OCI-LY7 (cell line): ENCODE measurements at regions not wholly inside any gene's neighbourhood (a gene's known extent, or its start where the extent isn't known, plus 50 kb on each side); places are given as distances from the start of the nearest gene placed in this dataset.

ENCODE experiments used
- BruUV-seq: library from RNA; stranded (reverse); fragments of 400-500 nt; replicated peaks from 2 replicates; lab custom pipeline; 2021; lab: Mats Ljungman, UMichigan
- CTCF ChIA-PET: fragments of 300-600 bp; sonication (Branson Sonifier 250); formaldehyde crosslinking; loops from one replicate; lab custom pipeline; 2022; ENCODE audit warnings: antibody characterized with exemption; ENCODE audit not compliant: unreplicated experiment; lab: Charles Lee
- POLR2A ChIA-PET: fragments of 300-600 bp; sonication (Branson Sonifier 250); formaldehyde crosslinking; loops from one replicate; lab custom pipeline; 2022; ENCODE audit warnings: antibody characterized with exemption; lab: Charles Lee
- DNase-seq: peaks from one replicate; pipeline ENCODE4 v3.0.0-alpha.2; 2015; ENCODE audit warnings: low spot score
- H2AFZ ChIP-seq: fragments of 200-600 bp; sonication (generic), shearing (Covaris generic); 2 replicates; pipeline ENCODE4 v1.6.1; 2014; ENCODE audit warnings: mild to moderate bottlenecking, antibody characterized with exemption, low read length, moderate library complexity
- H3K27ac ChIP-seq: fragments of 200-600 bp; sonication (generic); 2 replicates; pipeline ENCODE4 v1.5.1; 2014; ENCODE audit warnings: mixed run types, low read depth, mild to moderate bottlenecking, moderate library complexity, low read length, inconsistent platforms; ENCODE audit not compliant: poor library complexity, severe bottlenecking
- H3K36me3 ChIP-seq: fragments of 200-600 bp; sonication (generic); 2 replicates; pipeline ENCODE4 v1.6.1; 2014; ENCODE audit warnings: mild to moderate bottlenecking, antibody characterized with exemption, low read length, moderate library complexity, mixed read lengths; ENCODE audit not compliant: insufficient read depth
- H3K4me1 ChIP-seq: fragments of 200-600 bp; sonication (generic); 2 replicates; pipeline ENCODE4 v1.5.1; 2014; ENCODE audit warnings: mild to moderate bottlenecking, low read length; ENCODE audit not compliant: insufficient read depth, poor library complexity, severe bottlenecking
- H3K4me2 ChIP-seq: fragments of 200-600 bp; sonication (generic); 2 replicates; pipeline ENCODE4 v1.6.1; 2014; ENCODE audit warnings: mild to moderate bottlenecking, low read length
- H3K4me3 ChIP-seq: fragments of 200-600 bp; sonication (generic); 2 replicates; pipeline ENCODE4 v1.5.1; 2014; ENCODE audit warnings: mild to moderate bottlenecking, low read depth, low read length; ENCODE audit not compliant: poor library complexity, severe bottlenecking
- H3K79me2 ChIP-seq: fragments of 200-600 bp; sonication (generic); 2 replicates; pipeline ENCODE4 v1.6.1; 2016; ENCODE audit warnings: low read depth, mild to moderate bottlenecking, low read length, moderate library complexity, mixed read lengths; ENCODE audit not compliant: insufficient read depth
- H3K9me2 ChIP-seq: fragments of 200-600 bp; sonication (generic); 2 replicates; pipeline ENCODE4 v1.6.1; 2016; ENCODE audit warnings: mild to moderate bottlenecking, low read length, mixed read lengths; ENCODE audit not compliant: insufficient read depth
- H3K9me3 ChIP-seq: fragments of 200-600 bp; sonication (generic); 2 replicates; pipeline ENCODE4 v1.6.1; 2014; ENCODE audit warnings: mild to moderate bottlenecking, mixed run types, low read length, mixed read lengths
- H4K20me1 ChIP-seq: fragments of 200-600 bp; sonication (generic); 2 replicates; pipeline ENCODE4 v1.6.1; 2014; ENCODE audit warnings: mild to moderate bottlenecking, antibody characterized with exemption, low read length, moderate library complexity, mixed read lengths; ENCODE audit not compliant: insufficient read depth
- CTCF ChIP-seq: fragments of 200-600 bp; sonication (generic); conservative IDR thresholded peaks from 2 replicates; pipeline ENCODE4 v1.5.1; 2014; ENCODE audit warnings: mild to moderate bottlenecking, antibody characterized with exemption, low read length, moderate library complexity, mixed read lengths
- EZH2phosphoT487 ChIP-seq: fragments of 200-600 bp; sonication (generic); IDR thresholded peaks from 2 replicates; pipeline ENCODE4 v1.6.1; 2018; ENCODE audit warnings: low read depth, borderline replicate concordance, mild to moderate bottlenecking, mixed run types, antibody characterized with exemption, low read length, moderate library complexity, mixed read lengths
- intact Hi-C: fragments of 100-400 bp; cut with micrococcal nuclease; formaldehyde crosslinking; loops from one replicate; pipeline ENCODE4 v1.10.0; 2022; ENCODE audit not compliant: unreplicated experiment

- no peaks in the 10 kb centered on the region for H3K4me1 ChIP-seq
- no TSS peak for BruUV-seq
- DNase-seq: no peak
- H3K9me2 ChIP-seq: no peaks in the 10 kb centered on the region
- no peak for TF ChIP-seq CTCF
- TF ChIP-seq EZH2phosphoT487: no peak
- peaks cover 15% of the 10 kb centered on the region; the same call in 1 of the 2 replicates for H3K9me3 ChIP-seq
- H3K27ac ChIP-seq: no peak overlapping the region
- H3K79me2 ChIP-seq: no peaks in the 10 kb centered on the region
- CTCF ChIA-PET: no interaction called here
- no peak overlapping the region for H2AFZ ChIP-seq
- H3K4me3 ChIP-seq: no peak overlapping the region
- no peaks in the 10 kb centered on the region for H4K20me1 ChIP-seq
- POLR2A ChIA-PET: no interaction called here
- H3K36me3 ChIP-seq: no peaks in the 10 kb centered on the region
- intact Hi-C loops: no loop called here
- no peak overlapping the region for H3K4me2 ChIP-seq
Measured at GRCh38 chr1:5254975-5255374, 600.6 kb downstream of the AJAP1 start.

- BruUV-seq: no TSS peak
- ChIA-PET CTCF (no interaction called here), POLR2A (interaction anchor here (1.1 kb wide), 1 partner anchor 15 kb away, joined by 4 read pairs; no protein-coding TSS in a partner anchor)
- Histone ChIP-seq H3K36me3 (no peaks in the 10 kb centered on the region), H3K4me2 (no peak overlapping the region), H2AFZ (no peak overlapping the region), H3K27ac (no peak overlapping the region), H3K4me3 (no peak overlapping the region), H3K79me2 (no peaks in the 10 kb centered on the region), H4K20me1 (no peaks in the 10 kb centered on the region), H3K4me1 (no peaks in the 10 kb centered on the region), H3K9me2 (no peaks in the 10 kb centered on the region), H3K9me3 (peaks cover 13% of the 10 kb centered on the region; the same call in 1 of the 2 replicates)
- no peak for TF ChIP-seq CTCF
- TF ChIP-seq EZH2phosphoT487: no peak
- intact Hi-C loops: no loop called here
- no peak for DNase-seq
Measured at GRCh38 chr1:5254131-5254725, 599.8 kb downstream of the AJAP1 start.

GRCh38 chr1:5253036-5253435 is 598.6 kb downstream of the AJAP1 start:
- no peak for TF ChIP-seq CTCF
- TF ChIP-seq EZH2phosphoT487: no peak
- no peak overlapping the region for H3K4me2 ChIP-seq
- no peak for DNase-seq
- no peaks in the 10 kb centered on the region for H3K4me1 ChIP-seq
- CTCF ChIA-PET: no interaction called here
- H3K27ac ChIP-seq: no peak overlapping the region
- intact Hi-C loops: no loop called here
- no peaks in the 10 kb centered on the region for H4K20me1 ChIP-seq
- POLR2A ChIA-PET: interaction anchor here (0.6 to 1.4 kb wide), 3 partner anchors 14 to 16 kb away, joined by 3 to 4 read pairs (median 3); no protein-coding TSS in a partner anchor
- H3K9me2 ChIP-seq: no peaks in the 10 kb centered on the region
- H3K79me2 ChIP-seq: no peaks in the 10 kb centered on the region
- no peak overlapping the region for H2AFZ ChIP-seq
- H3K36me3 ChIP-seq: no peaks in the 10 kb centered on the region
- H3K9me3 ChIP-seq: 0 out of 2 replicates have a peak, but pooled peaks cover 3% of the 10 kb centered on the region
- BruUV-seq: no TSS peak
- H3K4me3 ChIP-seq: no peak overlapping the region
